ENCODE measurements at regions not wholly inside any gene's neighbourhood (a gene's known extent, or its start where the extent isn't known, plus 50 kb on each side); places are given as distances from the start of the nearest gene placed in this dataset.

GRCh38 chr9:106713206-106713605 is 149.8 kb upstream of the ZNF462 start:
- H3K4me3 ChIP-seq (ENCODE audit: low read length), result no peak overlapping the region
- H3K9me3 ChIP-seq (ENCODE audit: control insufficient read depth, low read depth, low read length), result no peaks in the 10 kb centered on the region
- H3K9ac ChIP-seq (ENCODE audit: low read length), result no peak overlapping the region
- no peaks in the 10 kb centered on the region for H3K36me3 ChIP-seq (ENCODE audit: control insufficient read depth, low read depth, low read length)
- no peaks in the 10 kb centered on the region for H3K4me1 ChIP-seq (ENCODE audit: control insufficient read depth, low read depth, low read length)
- H3K27me3 ChIP-seq (ENCODE audit: control insufficient read depth, insufficient read depth, low read length), result no peaks in the 10 kb centered on the region
- no peak overlapping the region for H3K27ac ChIP-seq (ENCODE audit: low read length)

GRCh38 chr9:106716820-106717219 is 146.1 kb upstream of the ZNF462 start:
- Histone ChIP-seq H3K27ac (ENCODE audit: low read length) (no peak overlapping the region), H3K9me3 (ENCODE audit: control insufficient read depth, low read depth, low read length) (no peaks in the 10 kb centered on the region), H3K27me3 (ENCODE audit: control insufficient read depth, insufficient read depth, low read length) (no peaks in the 10 kb centered on the region), H3K4me3 (ENCODE audit: low read length) (no peak overlapping the region), H3K9ac (ENCODE audit: low read length) (no peak overlapping the region), H3K36me3 (ENCODE audit: control insufficient read depth, low read depth, low read length) (no peaks in the 10 kb centered on the region), H3K4me1 (ENCODE audit: control insufficient read depth, low read depth, low read length) (peaks cover 5% of the 10 kb centered on the region)

GRCh38 chr9:106717686-106718085 is 145.3 kb upstream of the ZNF462 start:
- peaks cover 7% of the 10 kb centered on the region for H3K4me1 ChIP-seq (ENCODE audit: control insufficient read depth, low read depth, low read length)
- no peaks in the 10 kb centered on the region for H3K9me3 ChIP-seq (ENCODE audit: control insufficient read depth, low read depth, low read length)
- H3K9ac ChIP-seq (ENCODE audit: low read length), result no peak overlapping the region
- no peaks in the 10 kb centered on the region for H3K27me3 ChIP-seq (ENCODE audit: control insufficient read depth, insufficient read depth, low read length)
- no peak overlapping the region for H3K27ac ChIP-seq (ENCODE audit: low read length)
- no peak overlapping the region for H3K4me3 ChIP-seq (ENCODE audit: low read length)
- H3K36me3 ChIP-seq (ENCODE audit: control insufficient read depth, low read depth, low read length), result no peaks in the 10 kb centered on the region

- no peaks in the 10 kb centered on the region for H3K9me3 ChIP-seq (ENCODE audit: control insufficient read depth, low read depth, low read length)
- H3K27ac ChIP-seq (ENCODE audit: low read length), result no peak overlapping the region
- H3K9ac ChIP-seq (ENCODE audit: low read length), result no peak overlapping the region
These were observed 144.0 kb upstream of the ZNF462 start for GRCh38 chr9:106718936-106719335.

GRCh38 chr9:106722051-106722753 is 140.8 kb upstream of the ZNF462 start:
- Histone ChIP-seq H3K9ac (ENCODE audit: low read length) (no peak overlapping the region), H3K27me3 (ENCODE audit: control insufficient read depth, insufficient read depth, low read length) (no peaks in the 10 kb centered on the region), H3K36me3 (ENCODE audit: control insufficient read depth, low read depth, low read length) (no peaks in the 10 kb centered on the region), H3K4me1 (ENCODE audit: control insufficient read depth, low read depth, low read length) (peaks cover 7% of the 10 kb centered on the region), H3K9me3 (ENCODE audit: control insufficient read depth, low read depth, low read length) (no peaks in the 10 kb centered on the region), H3K4me3 (ENCODE audit: low read length) (no peak overlapping the region), H3K27ac (ENCODE audit: low read length) (no peak overlapping the region)

More at GRCh38 chr9:106718936-106719335, 144.0 kb upstream of the ZNF462 start:
- H3K36me3 ChIP-seq (ENCODE audit: control insufficient read depth, low read depth, low read length), result no peaks in the 10 kb centered on the region
- peaks cover 7% of the 10 kb centered on the region for H3K4me1 ChIP-seq (ENCODE audit: control insufficient read depth, low read depth, low read length)
- H3K27me3 ChIP-seq (ENCODE audit: control insufficient read depth, insufficient read depth, low read length), result no peaks in the 10 kb centered on the region
- H3K4me3 ChIP-seq (ENCODE audit: low read length), result no peak overlapping the region

- H3K4me1 ChIP-seq (ENCODE audit: control insufficient read depth, low read depth, low read length), result peaks cover 7% of the 10 kb centered on the region
- H3K27ac ChIP-seq (ENCODE audit: low read length), result no peak overlapping the region
These were observed 139.0 kb upstream of the ZNF462 start for GRCh38 chr9:106723926-106724325.

GRCh38 chr9:106724566-106724965 is 138.4 kb upstream of the ZNF462 start:
- H3K9ac ChIP-seq (ENCODE audit: low read length), result no peak overlapping the region
- peaks cover 7% of the 10 kb centered on the region for H3K4me1 ChIP-seq (ENCODE audit: control insufficient read depth, low read depth, low read length)
- no peak overlapping the region for H3K27ac ChIP-seq (ENCODE audit: low read length)
- no peak overlapping the region for H3K4me3 ChIP-seq (ENCODE audit: low read length)
- no peaks in the 10 kb centered on the region for H3K27me3 ChIP-seq (ENCODE audit: control insufficient read depth, insufficient read depth, low read length)
- no peaks in the 10 kb centered on the region for H3K9me3 ChIP-seq (ENCODE audit: control insufficient read depth, low read depth, low read length)
- H3K36me3 ChIP-seq (ENCODE audit: control insufficient read depth, low read depth, low read length), result no peaks in the 10 kb centered on the region

More at GRCh38 chr9:106723926-106724325, 139.0 kb upstream of the ZNF462 start:
- no peak overlapping the region for H3K4me3 ChIP-seq (ENCODE audit: low read length)
- H3K27me3 ChIP-seq (ENCODE audit: control insufficient read depth, insufficient read depth, low read length), result no peaks in the 10 kb centered on the region
- H3K9me3 ChIP-seq (ENCODE audit: control insufficient read depth, low read depth, low read length), result no peaks in the 10 kb centered on the region
- H3K9ac ChIP-seq (ENCODE audit: low read length), result no peak overlapping the region
- no peaks in the 10 kb centered on the region for H3K36me3 ChIP-seq (ENCODE audit: control insufficient read depth, low read depth, low read length)

- peaks cover 7% of the 10 kb centered on the region for H3K4me1 ChIP-seq (ENCODE audit: control insufficient read depth, low read depth, low read length)
- no peak overlapping the region for H3K4me3 ChIP-seq (ENCODE audit: low read length)
- H3K27me3 ChIP-seq (ENCODE audit: control insufficient read depth, insufficient read depth, low read length), result no peaks in the 10 kb centered on the region
- no peaks in the 10 kb centered on the region for H3K36me3 ChIP-seq (ENCODE audit: control insufficient read depth, low read depth, low read length)
- H3K9me3 ChIP-seq (ENCODE audit: control insufficient read depth, low read depth, low read length), result no peaks in the 10 kb centered on the region
- no peak overlapping the region for H3K27ac ChIP-seq (ENCODE audit: low read length)
- H3K9ac ChIP-seq (ENCODE audit: low read length), result no peak overlapping the region
These were observed 136.7 kb upstream of the ZNF462 start for GRCh38 chr9:106726070-106726815.

GRCh38 chr9:106727969-106728368 is 135.0 kb upstream of the ZNF462 start:
- H3K9ac ChIP-seq (ENCODE audit: low read length), result no peak overlapping the region
- no peaks in the 10 kb centered on the region for H3K27me3 ChIP-seq (ENCODE audit: control insufficient read depth, insufficient read depth, low read length)
- no peaks in the 10 kb centered on the region for H3K4me1 ChIP-seq (ENCODE audit: control insufficient read depth, low read depth, low read length)
- H3K9me3 ChIP-seq (ENCODE audit: control insufficient read depth, low read depth, low read length), result no peaks in the 10 kb centered on the region
- no peak overlapping the region for H3K4me3 ChIP-seq (ENCODE audit: low read length)
- no peaks in the 10 kb centered on the region for H3K36me3 ChIP-seq (ENCODE audit: control insufficient read depth, low read depth, low read length)
- H3K27ac ChIP-seq (ENCODE audit: low read length), result no peak overlapping the region

- Histone ChIP-seq H3K9me3 (ENCODE audit: control insufficient read depth, low read depth, low read length) (no peaks in the 10 kb centered on the region), H3K27ac (ENCODE audit: low read length) (no peak overlapping the region), H3K27me3 (ENCODE audit: control insufficient read depth, insufficient read depth, low read length) (no peaks in the 10 kb centered on the region), H3K9ac (ENCODE audit: low read length) (no peak overlapping the region), H3K4me3 (ENCODE audit: low read length) (no peak overlapping the region), H3K4me1 (ENCODE audit: control insufficient read depth, low read depth, low read length) (no peaks in the 10 kb centered on the region), H3K36me3 (ENCODE audit: control insufficient read depth, low read depth, low read length) (no peaks in the 10 kb centered on the region)
These were observed 134.1 kb upstream of the ZNF462 start for GRCh38 chr9:106728860-106729259.

GRCh38 chr9:106731910-106732309 is 131.1 kb upstream of the ZNF462 start:
- H3K9ac ChIP-seq (ENCODE audit: low read length), result no peak overlapping the region
- H3K27ac ChIP-seq (ENCODE audit: low read length), result no peak overlapping the region
- no peaks in the 10 kb centered on the region for H3K27me3 ChIP-seq (ENCODE audit: control insufficient read depth, insufficient read depth, low read length)
- no peaks in the 10 kb centered on the region for H3K4me1 ChIP-seq (ENCODE audit: control insufficient read depth, low read depth, low read length)
- no peaks in the 10 kb centered on the region for H3K9me3 ChIP-seq (ENCODE audit: control insufficient read depth, low read depth, low read length)
- no peak overlapping the region for H3K4me3 ChIP-seq (ENCODE audit: low read length)
- H3K36me3 ChIP-seq (ENCODE audit: control insufficient read depth, low read depth, low read length), result no peaks in the 10 kb centered on the region
